ENCODE measurements at regions not wholly inside any gene's neighbourhood (a gene's known extent, or its start where the extent isn't known, plus 50 kb on each side); places are given as distances from the start of the nearest gene placed in this dataset.

DNA sequence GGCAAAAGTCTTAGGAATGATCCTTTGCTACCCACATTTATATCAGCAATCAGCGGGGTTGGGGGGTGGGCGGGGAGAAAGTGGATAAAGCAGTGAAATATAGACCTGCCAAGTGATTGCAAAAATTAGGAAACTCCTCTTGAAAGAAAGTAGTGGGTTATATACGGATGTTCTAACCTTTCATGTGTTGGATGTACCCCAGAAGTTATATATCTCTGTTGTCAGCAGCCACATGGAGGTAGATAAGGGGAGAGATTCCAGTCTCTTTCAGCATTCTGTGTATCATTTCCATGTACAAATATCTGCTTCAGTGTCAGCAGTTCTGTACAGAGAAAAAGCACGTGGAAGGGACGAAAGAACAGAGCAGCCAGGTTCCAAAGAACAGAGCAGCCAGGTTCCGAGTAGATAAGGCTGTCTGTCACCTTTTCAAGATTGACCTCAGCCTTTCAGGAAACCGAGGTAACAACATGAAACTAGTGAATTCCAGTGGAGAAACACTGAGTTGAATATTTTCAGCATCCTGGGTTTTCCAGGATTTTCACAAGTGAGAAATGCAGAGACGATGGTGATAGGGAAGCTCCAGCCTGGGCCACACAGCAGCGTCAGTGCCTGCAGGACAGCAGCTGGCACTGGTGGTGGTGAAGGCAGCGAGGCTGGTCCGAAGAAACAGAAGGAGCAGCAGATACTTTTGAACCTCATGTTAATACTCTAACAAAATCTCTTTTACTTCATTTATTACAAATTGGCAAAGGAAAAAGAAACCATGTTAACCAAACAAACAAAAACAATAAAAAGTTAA lies 212.3 kb downstream of the C7orf25 start:
- TF ChIP-seq, protein P1, sequence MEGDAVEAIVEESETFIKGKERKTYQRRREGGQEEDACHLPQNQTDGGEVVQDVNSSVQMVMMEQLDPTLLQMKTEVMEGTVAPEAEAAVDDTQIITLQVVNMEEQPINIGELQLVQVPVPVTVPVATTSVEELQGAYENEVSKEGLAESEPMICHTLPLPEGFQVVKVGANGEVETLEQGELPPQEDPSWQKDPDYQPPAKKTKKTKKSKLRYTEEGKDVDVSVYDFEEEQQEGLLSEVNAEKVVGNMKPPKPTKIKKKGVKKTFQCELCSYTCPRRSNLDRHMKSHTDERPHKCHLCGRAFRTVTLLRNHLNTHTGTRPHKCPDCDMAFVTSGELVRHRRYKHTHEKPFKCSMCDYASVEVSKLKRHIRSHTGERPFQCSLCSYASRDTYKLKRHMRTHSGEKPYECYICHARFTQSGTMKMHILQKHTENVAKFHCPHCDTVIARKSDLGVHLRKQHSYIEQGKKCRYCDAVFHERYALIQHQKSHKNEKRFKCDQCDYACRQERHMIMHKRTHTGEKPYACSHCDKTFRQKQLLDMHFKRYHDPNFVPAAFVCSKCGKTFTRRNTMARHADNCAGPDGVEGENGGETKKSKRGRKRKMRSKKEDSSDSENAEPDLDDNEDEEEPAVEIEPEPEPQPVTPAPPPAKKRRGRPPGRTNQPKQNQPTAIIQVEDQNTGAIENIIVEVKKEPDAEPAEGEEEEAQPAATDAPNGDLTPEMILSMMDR (IDR thresholded peaks at IDR 0.05; ENCODE audit: low read depth, low read length) = no peak
- H3K4me3 ChIP-seq (replicated peaks in 1 of 2; ENCODE audit: low read depth in 2 of 2, low read length in 2 of 2) = no peak overlapping the region
- DNase-seq (ENCODE audit: low read depth in 2 of 2) = no peak

DNA sequence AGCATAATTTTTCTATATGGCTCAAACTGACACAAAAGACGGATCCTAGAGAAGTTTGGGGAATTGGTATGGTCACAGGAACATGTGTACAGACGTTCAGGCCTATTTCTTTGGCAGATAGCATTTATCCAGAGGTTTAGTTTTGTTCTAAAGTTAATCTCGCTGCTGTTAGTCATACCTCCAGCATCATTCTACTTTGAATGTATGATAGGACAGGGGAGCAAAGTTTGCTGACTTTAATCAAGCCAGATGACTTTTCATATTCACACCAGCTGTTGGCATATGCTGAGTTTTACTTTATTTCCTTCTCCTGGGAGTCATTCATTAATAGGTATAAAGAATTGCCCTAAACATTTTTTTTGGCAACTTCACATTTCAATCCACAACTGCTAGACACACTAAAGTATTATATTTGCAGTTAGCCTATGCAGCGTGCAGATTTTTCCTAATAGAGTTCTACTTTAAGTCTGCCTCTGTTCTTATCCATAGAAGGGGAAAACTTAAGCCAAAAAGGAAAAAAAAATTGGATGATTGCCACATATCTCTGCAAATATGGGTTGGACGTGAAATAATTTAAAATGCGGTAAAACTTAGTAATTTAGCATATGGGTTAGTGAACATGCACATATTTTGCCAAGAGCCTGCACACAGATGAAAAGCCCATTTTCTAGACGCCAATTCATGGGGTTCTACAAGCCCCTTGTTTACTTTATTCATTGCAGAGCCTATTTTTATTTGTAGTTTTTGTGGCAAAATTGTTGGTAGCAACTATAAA lies 213.1 kb downstream of the C7orf25 start:
- TF ChIP-seq, protein P1 (IDR thresholded peaks at IDR 0.05; ENCODE audit: low read depth, low read length) = no peak
- DNase-seq (ENCODE audit: low read depth in 2 of 2) = peak in 1 of 2 donors; percentile 36
- H3K4me3 ChIP-seq (replicated peaks in 1 of 2; ENCODE audit: low read depth in 2 of 2, low read length in 2 of 2) = no peak overlapping the region

DNA sequence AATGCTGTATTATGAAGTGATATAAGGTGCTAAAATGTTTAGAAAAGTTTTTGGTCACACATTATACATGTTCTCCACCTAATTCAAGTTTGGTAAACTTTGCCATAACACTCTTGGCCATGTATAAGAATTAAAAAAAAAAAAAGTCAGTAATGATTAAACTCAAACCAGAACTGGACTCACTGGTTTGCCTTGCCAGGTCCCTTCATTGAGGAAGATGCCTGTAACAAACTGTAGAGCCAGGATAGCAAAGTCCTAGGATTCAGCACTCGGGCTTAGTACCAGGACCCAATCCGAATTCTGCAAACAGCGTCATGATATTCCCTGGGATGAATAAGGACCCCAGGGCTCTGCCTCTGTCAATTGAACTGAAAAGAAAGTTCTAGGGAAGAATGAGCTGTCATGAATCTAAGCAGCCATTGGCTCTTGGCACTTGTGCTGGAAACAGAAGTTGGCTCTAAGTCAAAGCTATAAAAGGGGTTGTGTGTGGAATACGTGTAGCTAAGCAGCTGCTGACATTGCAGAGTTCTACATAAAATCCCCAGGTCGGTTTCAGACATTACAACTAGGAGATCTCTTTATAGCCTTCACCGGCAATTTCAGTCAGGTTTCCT lies 216.9 kb downstream of the C7orf25 start:
- no peak overlapping the region for H3K4me3 ChIP-seq (replicated peaks in 1 of 2; ENCODE audit: low read depth in 2 of 2, low read length in 2 of 2)
- TF ChIP-seq, protein P1 (IDR thresholded peaks at IDR 0.05; ENCODE audit: low read depth, low read length) = no peak
- DNase-seq (ENCODE audit: low read depth in 2 of 2) = peak; percentile 12 to 36

DNA sequence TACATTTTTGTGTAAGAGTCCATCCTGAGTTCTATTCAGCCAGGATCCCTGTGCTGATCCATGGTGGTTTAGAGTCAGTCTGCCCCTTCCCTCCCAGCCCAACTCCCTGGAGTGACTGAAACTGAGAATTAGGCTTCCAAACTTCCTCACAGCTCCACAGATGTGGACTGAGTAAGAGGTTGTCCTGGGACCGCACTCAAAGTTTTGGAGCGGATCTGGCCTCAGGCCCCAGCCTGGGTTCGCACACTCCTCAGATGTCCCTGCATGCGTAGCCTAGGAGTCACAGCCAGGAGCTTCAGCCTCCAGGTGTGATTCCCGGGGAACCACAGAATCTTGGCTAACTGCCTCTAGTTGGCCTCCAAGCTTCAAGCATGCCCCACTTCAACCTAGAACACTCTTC lies 218.1 kb downstream of the C7orf25 start:
- no peak for DNase-seq (ENCODE audit: low read depth in 2 of 2)
- H3K4me3 ChIP-seq (replicated peaks in 1 of 2; ENCODE audit: low read depth in 2 of 2, low read length in 2 of 2) = no peak overlapping the region
- TF ChIP-seq, protein P1 (IDR thresholded peaks at IDR 0.05; ENCODE audit: low read depth, low read length) = no peak

DNA sequence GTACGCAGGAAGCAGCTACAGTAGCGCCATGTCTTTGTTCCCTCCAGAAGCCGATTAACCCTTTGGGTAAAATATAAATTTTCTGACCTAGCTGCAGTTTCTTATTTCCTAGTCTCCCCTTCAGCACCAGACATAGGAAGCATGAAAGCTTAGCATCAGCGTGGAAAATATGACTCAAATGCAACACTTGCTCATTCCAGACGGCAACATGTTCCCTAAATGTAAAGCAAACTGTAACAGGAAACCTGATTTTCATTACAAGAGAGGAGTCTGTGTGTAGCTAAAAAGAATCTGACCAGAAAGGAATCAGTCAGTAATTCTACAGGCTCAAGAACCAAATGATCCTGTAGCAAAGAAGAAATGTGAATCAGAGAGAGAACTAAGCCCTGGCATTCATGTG lies 219.2 kb downstream of the C7orf25 start:
- TF ChIP-seq, protein P1 (IDR thresholded peaks at IDR 0.05; ENCODE audit: low read depth, low read length) = no peak
- peak; percentile 20 to 61 for DNase-seq (ENCODE audit: low read depth in 2 of 2)
- H3K4me3 ChIP-seq (replicated peaks in 1 of 2; ENCODE audit: low read depth in 2 of 2, low read length in 2 of 2) = no peak overlapping the region

DNA sequence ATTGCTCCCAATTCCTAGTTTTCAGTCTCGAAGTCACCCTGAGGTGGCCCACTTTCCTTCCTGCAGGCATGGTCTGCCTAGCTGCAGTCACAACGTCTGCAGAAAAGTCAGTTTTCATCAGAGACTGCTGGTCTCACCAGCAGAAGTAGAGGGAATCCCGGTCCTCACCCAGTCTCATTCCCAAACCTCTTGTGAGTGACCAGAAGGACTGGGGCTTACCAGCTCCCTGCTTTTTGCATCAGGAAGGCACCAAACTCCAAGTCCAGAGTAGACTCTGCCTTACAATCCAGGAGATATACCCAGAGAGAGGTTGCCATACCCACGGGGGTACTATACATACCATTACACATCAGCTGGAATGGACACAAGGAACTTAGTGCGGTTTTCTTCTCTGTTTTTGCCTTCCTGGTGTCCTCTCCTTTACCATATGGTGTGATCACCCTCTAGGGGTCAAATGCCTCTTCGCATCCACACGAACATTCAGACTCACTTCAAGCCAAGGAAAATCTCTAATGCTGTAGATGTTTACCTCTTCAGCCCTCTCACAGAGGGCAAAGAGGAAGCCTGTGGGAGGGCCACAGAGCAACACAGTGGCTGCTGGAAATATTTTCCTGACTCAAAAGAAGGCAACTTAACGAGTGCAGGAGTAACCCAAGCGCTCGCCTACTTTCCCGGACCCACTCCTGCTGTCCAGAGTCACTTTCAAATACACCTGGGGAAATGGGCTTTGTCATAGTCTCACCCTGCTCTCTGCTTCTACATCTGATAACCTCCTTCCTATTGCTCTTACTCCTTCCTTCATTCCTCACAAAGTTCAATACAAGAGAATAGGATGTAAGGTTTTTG lies 220.9 kb downstream of the C7orf25 start:
- no peak overlapping the region for H3K4me3 ChIP-seq (replicated peaks in 1 of 2; ENCODE audit: low read depth in 2 of 2, low read length in 2 of 2)
- DNase-seq (ENCODE audit: low read depth in 2 of 2) = peak; percentile 82 to 83
- TF ChIP-seq, protein P1 (IDR thresholded peaks at IDR 0.05; ENCODE audit: low read depth, low read length) = peak; percentile 82
